ENCODE measurements at regions not wholly inside any gene's neighbourhood (a gene's known extent, or its start where the extent isn't known, plus 50 kb on each side); places are given as distances from the start of the nearest gene placed in this dataset.

DNA sequence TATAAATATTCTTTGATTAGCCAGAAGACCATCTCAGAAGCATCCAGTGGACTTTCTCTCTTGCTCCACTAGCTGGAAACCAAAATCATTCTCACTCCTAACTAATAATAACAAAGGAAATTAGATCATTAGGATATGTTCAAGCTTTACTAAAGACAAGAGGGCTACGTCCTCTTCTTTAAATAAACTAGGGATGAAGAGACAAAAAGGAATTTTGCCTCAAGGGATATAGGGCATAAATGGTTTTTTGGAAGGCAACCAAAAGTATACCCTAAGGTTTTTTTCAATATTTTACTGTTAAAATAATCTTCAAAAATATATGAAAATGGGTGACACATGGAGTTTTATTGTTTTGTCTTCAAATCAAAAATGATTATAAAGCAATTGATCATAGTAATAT, 745.8 kb downstream of the MRPL39 start:
- no peaks in the 10 kb centered on the region for H3K36me3 Mint-ChIP-seq (ENCODE audit: low read depth)
- no peaks in the 10 kb centered on the region for H3K27me3 Mint-ChIP-seq (ENCODE audit: low read depth)
- no peak for DNase-seq (ENCODE audit: low spot score)
- no peak overlapping the region for H3K27ac Mint-ChIP-seq (ENCODE audit: unreplicated experiment)
- TF ChIP-seq, protein P1, sequence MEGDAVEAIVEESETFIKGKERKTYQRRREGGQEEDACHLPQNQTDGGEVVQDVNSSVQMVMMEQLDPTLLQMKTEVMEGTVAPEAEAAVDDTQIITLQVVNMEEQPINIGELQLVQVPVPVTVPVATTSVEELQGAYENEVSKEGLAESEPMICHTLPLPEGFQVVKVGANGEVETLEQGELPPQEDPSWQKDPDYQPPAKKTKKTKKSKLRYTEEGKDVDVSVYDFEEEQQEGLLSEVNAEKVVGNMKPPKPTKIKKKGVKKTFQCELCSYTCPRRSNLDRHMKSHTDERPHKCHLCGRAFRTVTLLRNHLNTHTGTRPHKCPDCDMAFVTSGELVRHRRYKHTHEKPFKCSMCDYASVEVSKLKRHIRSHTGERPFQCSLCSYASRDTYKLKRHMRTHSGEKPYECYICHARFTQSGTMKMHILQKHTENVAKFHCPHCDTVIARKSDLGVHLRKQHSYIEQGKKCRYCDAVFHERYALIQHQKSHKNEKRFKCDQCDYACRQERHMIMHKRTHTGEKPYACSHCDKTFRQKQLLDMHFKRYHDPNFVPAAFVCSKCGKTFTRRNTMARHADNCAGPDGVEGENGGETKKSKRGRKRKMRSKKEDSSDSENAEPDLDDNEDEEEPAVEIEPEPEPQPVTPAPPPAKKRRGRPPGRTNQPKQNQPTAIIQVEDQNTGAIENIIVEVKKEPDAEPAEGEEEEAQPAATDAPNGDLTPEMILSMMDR (IDR thresholded peaks at IDR 0.05): no peak
- no peak overlapping the region for H3K4me3 Mint-ChIP-seq (ENCODE audit: unreplicated experiment)
- H3K9me3 Mint-ChIP-seq (ENCODE audit: low read depth): peaks cover 23% of the 10 kb centered on the region
- no peaks in the 10 kb centered on the region for H3K4me1 Mint-ChIP-seq (ENCODE audit: low read depth)

DNA sequence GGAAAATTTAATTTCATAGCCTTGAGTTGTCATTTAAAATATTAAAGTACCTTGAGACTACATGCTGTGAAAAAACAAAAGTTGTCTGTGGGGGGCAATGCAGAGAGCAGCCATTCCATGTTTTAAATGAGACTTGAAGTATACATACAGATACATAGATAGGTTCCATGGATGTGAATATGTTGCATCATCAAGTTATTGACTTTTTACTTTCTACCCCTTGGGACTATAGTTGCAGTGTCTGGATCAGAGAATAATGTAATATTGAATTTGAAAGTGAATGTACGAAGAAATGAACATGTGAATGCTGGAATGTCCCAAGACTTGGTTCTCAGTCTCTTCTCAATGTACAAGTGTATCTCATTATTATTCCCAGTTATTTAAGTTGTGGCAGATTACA, 751.0 kb downstream of the MRPL39 start:
- Mint-ChIP-seq H3K4me3 (ENCODE audit: unreplicated experiment) (no peak overlapping the region), H3K27me3 (ENCODE audit: low read depth) (no peaks in the 10 kb centered on the region), H3K36me3 (ENCODE audit: low read depth) (no peaks in the 10 kb centered on the region), H3K4me1 (ENCODE audit: low read depth) (no peaks in the 10 kb centered on the region), H3K27ac (ENCODE audit: unreplicated experiment) (no peak overlapping the region), H3K9me3 (ENCODE audit: low read depth) (peaks cover 24% of the 10 kb centered on the region)
- TF ChIP-seq, protein P1 (IDR thresholded peaks at IDR 0.05): no peak
- DNase-seq (ENCODE audit: low spot score): no peak

DNA sequence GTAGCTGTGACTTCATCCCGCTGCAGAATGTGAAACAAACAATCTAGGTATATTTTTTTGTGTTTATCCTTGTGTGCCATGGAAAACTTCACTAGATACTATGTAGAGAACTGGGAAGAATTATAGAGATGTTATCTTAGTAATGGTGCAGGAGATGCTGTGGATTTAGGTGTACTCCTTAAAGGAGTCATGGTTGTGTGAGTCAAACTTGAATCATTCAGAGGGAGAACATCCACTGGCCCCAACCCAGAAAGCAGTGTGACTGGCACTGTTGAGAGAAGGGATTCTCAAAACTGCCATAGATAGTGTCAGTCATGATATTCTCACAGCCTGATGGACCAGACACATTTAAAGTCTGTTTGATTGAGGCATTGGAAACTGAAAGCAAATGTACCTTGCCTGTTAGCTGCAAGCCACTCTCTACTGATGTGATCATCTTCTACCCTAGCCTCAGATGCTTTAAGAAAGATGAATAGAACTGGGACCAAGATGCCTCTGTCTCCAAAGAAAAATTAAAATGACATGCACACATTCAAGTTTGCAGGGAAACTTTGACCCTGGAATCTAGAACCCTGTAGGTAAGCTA, 754.6 kb downstream of the MRPL39 start:
- TF ChIP-seq, protein P1 (IDR thresholded peaks at IDR 0.05): no peak
- H3K4me3 Mint-ChIP-seq (ENCODE audit: unreplicated experiment): no peak overlapping the region
- no peaks in the 10 kb centered on the region for H3K36me3 Mint-ChIP-seq (ENCODE audit: low read depth)
- no peaks in the 10 kb centered on the region for H3K27me3 Mint-ChIP-seq (ENCODE audit: low read depth)
- H3K27ac Mint-ChIP-seq (ENCODE audit: unreplicated experiment): no peak overlapping the region
- no peaks in the 10 kb centered on the region for H3K4me1 Mint-ChIP-seq (ENCODE audit: low read depth)
- no peak for DNase-seq (ENCODE audit: low spot score)
- peaks cover 30% of the 10 kb centered on the region for H3K9me3 Mint-ChIP-seq (ENCODE audit: low read depth)

DNA sequence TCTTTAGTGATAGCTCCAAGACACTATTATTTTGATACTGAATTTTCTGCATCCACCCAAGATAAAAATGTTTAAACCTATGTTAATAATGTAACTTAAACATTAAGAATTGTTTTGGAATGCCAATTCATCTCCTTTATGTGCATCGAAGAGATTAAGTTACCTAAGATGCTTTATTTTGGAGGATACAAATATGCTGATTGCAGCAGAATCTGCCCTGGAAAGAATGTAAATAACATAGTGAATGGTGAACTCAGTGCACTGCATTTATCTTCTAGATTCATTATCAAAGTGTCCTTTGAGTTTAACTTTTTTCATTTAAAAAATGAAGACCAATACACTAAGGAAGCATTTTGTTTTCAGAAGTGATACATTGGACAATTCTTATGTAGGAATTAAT, 757.2 kb downstream of the MRPL39 start:
- no peak overlapping the region for H3K27ac Mint-ChIP-seq (ENCODE audit: unreplicated experiment)
- H3K27me3 Mint-ChIP-seq (ENCODE audit: low read depth): no peaks in the 10 kb centered on the region
- H3K4me3 Mint-ChIP-seq (ENCODE audit: unreplicated experiment): no peak overlapping the region
- no peaks in the 10 kb centered on the region for H3K4me1 Mint-ChIP-seq (ENCODE audit: low read depth)
- TF ChIP-seq, protein P1 (IDR thresholded peaks at IDR 0.05): no peak
- H3K36me3 Mint-ChIP-seq (ENCODE audit: low read depth): no peaks in the 10 kb centered on the region
- DNase-seq (ENCODE audit: low spot score): no peak
- H3K9me3 Mint-ChIP-seq (ENCODE audit: low read depth): peaks cover 34% of the 10 kb centered on the region

DNA sequence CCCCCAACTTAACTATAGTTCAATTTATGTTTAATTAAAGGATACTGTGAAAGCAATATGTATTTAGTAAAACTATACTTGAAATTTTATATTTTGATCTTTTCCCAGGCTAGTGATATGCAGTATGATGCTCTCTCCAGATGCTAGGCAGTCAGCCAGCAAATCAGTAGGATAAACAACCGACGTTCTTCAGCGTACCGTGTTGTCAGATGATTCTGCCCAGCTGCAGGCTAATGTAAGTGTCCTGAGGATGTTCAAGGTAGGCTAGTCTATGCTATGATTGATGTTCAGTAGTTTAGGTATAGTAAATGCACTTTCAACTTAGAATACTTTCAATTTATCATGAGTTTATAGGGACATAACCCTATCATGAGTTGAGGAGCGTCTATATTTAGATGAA, 762.6 kb downstream of the MRPL39 start:
- no peak overlapping the region for H3K4me3 Mint-ChIP-seq (ENCODE audit: unreplicated experiment)
- H3K9me3 Mint-ChIP-seq (ENCODE audit: low read depth): peaks cover 34% of the 10 kb centered on the region
- no peaks in the 10 kb centered on the region for H3K36me3 Mint-ChIP-seq (ENCODE audit: low read depth)
- TF ChIP-seq, protein P1 (IDR thresholded peaks at IDR 0.05): no peak
- no peak overlapping the region for H3K27ac Mint-ChIP-seq (ENCODE audit: unreplicated experiment)
- H3K27me3 Mint-ChIP-seq (ENCODE audit: low read depth): no peaks in the 10 kb centered on the region
- H3K4me1 Mint-ChIP-seq (ENCODE audit: low read depth): no peaks in the 10 kb centered on the region
- no peak for DNase-seq (ENCODE audit: low spot score)

All from chondrocyte (in vitro differentiated cells).